ENCODE measurements at regions not wholly inside any gene's neighbourhood (a gene's known extent, or its start where the extent isn't known, plus 50 kb on each side); places are given as distances from the start of the nearest gene placed in this dataset.

GRCh38 chr16:49024016-49024415, 257.6 kb downstream of the CBLN1 start:
- Histone ChIP-seq H3K9me2 (replicated peaks; ENCODE audit: insufficient read depth, low read length) (no peaks in the 10 kb centered on the region), H3K27ac (ENCODE audit: low read length) (no peak overlapping the region), H3K27me3 (replicated peaks; ENCODE audit: insufficient read depth, low read length) (0 out of 2 replicates have a peak, but pooled peaks cover 2% of the 10 kb centered on the region), H3K4me2 (ENCODE audit: low read depth, low read length) (no peak overlapping the region), H3F3A (ENCODE audit: insufficient read depth, low read length) (no peaks in the 10 kb centered on the region), H2AFZ (ENCODE audit: low read length) (no peak overlapping the region), H3K9ac (ENCODE audit: low read length) (no peak overlapping the region), H3K4me3 (ENCODE audit: low read length) (no peak overlapping the region), H3K79me2 (ENCODE audit: low read length) (no peaks in the 10 kb centered on the region), H3K9me3 (replicated peaks; ENCODE audit: insufficient read depth, low read length) (no peaks in the 10 kb centered on the region), H3K4me1 (ENCODE audit: low read length) (no peaks in the 10 kb centered on the region; the same call in 1 of the 2 replicates), H3K36me3 (replicated peaks; ENCODE audit: insufficient read depth, low read length) (no peaks in the 10 kb centered on the region), H4K20me1 (ENCODE audit: insufficient read depth, low read length) (no peaks in the 10 kb centered on the region)
- no peak for DNase-seq
- TF ChIP-seq CTCF (IDR thresholded peaks at IDR 0.05; ENCODE audit: low read length) (no peak), EZH2phosphoT487 (IDR thresholded peaks at IDR 0.05; ENCODE audit: low read length) (no peak), EZH2 (optimal IDR thresholded peaks at IDR 0.05; ENCODE audit: low read depth, low read length) (no peak)

DNA sequence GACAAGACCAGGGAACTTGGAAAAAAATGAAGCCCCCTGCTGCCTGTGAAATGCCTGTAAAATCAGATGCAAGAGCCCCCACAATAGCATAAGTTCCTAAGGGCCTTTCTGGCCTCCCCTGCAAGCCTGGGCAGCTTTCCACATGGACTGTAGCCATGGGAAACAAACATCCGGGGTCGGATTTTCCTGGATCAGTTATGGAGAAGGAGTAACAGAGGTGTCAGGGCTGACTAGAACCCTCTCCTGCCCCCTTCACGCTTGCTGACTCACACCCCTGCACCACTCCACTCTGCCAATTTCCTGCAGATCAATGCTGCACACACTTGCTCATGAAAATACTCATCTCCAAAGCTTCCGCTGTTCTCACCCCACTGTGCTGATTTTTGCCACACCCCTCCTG, 258.6 kb downstream of the CBLN1 start:
- H2AFZ ChIP-seq (ENCODE audit: low read length), result no peak overlapping the region
- no peaks in the 10 kb centered on the region for H3K79me2 ChIP-seq (ENCODE audit: low read length)
- no peaks in the 10 kb centered on the region for H4K20me1 ChIP-seq (ENCODE audit: insufficient read depth, low read length)
- no peak overlapping the region for H3K4me3 ChIP-seq (ENCODE audit: low read length)
- H3K9me3 ChIP-seq (replicated peaks; ENCODE audit: insufficient read depth, low read length), result no peaks in the 10 kb centered on the region
- DNase-seq, result no peak
- no peak overlapping the region for H3K9ac ChIP-seq (ENCODE audit: low read length)
- H3K9me2 ChIP-seq (replicated peaks; ENCODE audit: insufficient read depth, low read length), result no peaks in the 10 kb centered on the region
- H3K27ac ChIP-seq (ENCODE audit: low read length), result no peak overlapping the region
- 0 out of 2 replicates have a peak, but pooled peaks cover 2% of the 10 kb centered on the region for H3K27me3 ChIP-seq (replicated peaks; ENCODE audit: insufficient read depth, low read length)
- TF ChIP-seq CTCF (IDR thresholded peaks at IDR 0.05; ENCODE audit: low read length) (no peak), EZH2phosphoT487 (IDR thresholded peaks at IDR 0.05; ENCODE audit: low read length) (no peak), EZH2 (optimal IDR thresholded peaks at IDR 0.05; ENCODE audit: low read depth, low read length) (no peak)
- H3K4me2 ChIP-seq (ENCODE audit: low read depth, low read length), result no peak overlapping the region
- no peaks in the 10 kb centered on the region; the same call in 1 of the 2 replicates for H3K4me1 ChIP-seq (ENCODE audit: low read length)
- H3F3A ChIP-seq (ENCODE audit: insufficient read depth, low read length), result no peaks in the 10 kb centered on the region
- H3K36me3 ChIP-seq (replicated peaks; ENCODE audit: insufficient read depth, low read length), result no peaks in the 10 kb centered on the region

GRCh38 chr16:49022351-49022963, 259.2 kb downstream of the CBLN1 start:
- Histone ChIP-seq H3F3A (ENCODE audit: insufficient read depth, low read length) (no peaks in the 10 kb centered on the region), H3K27ac (ENCODE audit: low read length) (no peak overlapping the region), H3K4me2 (ENCODE audit: low read depth, low read length) (no peak overlapping the region), H3K9ac (ENCODE audit: low read length) (no peak overlapping the region), H3K27me3 (replicated peaks; ENCODE audit: insufficient read depth, low read length) (0 out of 2 replicates have a peak, but pooled peaks cover 2% of the 10 kb centered on the region), H3K9me2 (replicated peaks; ENCODE audit: insufficient read depth, low read length) (no peaks in the 10 kb centered on the region), H3K9me3 (replicated peaks; ENCODE audit: insufficient read depth, low read length) (no peaks in the 10 kb centered on the region), H4K20me1 (ENCODE audit: insufficient read depth, low read length) (no peaks in the 10 kb centered on the region), H3K4me3 (ENCODE audit: low read length) (no peak overlapping the region), H3K4me1 (ENCODE audit: low read length) (no peaks in the 10 kb centered on the region; the same call in 1 of the 2 replicates), H2AFZ (ENCODE audit: low read length) (no peak overlapping the region), H3K36me3 (replicated peaks; ENCODE audit: insufficient read depth, low read length) (no peaks in the 10 kb centered on the region), H3K79me2 (ENCODE audit: low read length) (no peaks in the 10 kb centered on the region)
- no peak for TF ChIP-seq EZH2 (optimal IDR thresholded peaks at IDR 0.05; ENCODE audit: low read depth, low read length)
- no peak for TF ChIP-seq CTCF (IDR thresholded peaks at IDR 0.05; ENCODE audit: low read length)
- no peak for TF ChIP-seq EZH2phosphoT487 (IDR thresholded peaks at IDR 0.05; ENCODE audit: low read length)
- DNase-seq, result no peak
